ENCODE measurements at regions not wholly inside any gene's neighbourhood (a gene's known extent, or its start where the extent isn't known, plus 50 kb on each side); places are given as distances from the start of the nearest gene placed in this dataset.

- TF ChIP-seq CTCF (IDR thresholded peaks at IDR 0.05) (no peak), POLR2A (IDR thresholded peaks at IDR 0.05) (no peak)
Observed at GRCh38 chr3:20405744-20406143, 219.7 kb upstream of the SGO1 start.

All from tibial nerve (tissue), 3 donors.